Loucy (cell line): ENCODE measurements at regions not wholly inside any gene's neighbourhood (a gene's known extent, or its start where the extent isn't known, plus 50 kb on each side); places are given as distances from the start of the nearest gene placed in this dataset.

Experiments
- H2AFZ ChIP-seq: fragments of 200-600 bp; sonication (generic); 2 replicates; pipeline ENCODE4 v1.6.0; 2016; ENCODE audit warnings: antibody characterized with exemption, mild to moderate bottlenecking, low read length, moderate library complexity
- H3F3A ChIP-seq: fragments of 200-600 bp; 2 replicates; pipeline ENCODE4 v1.6.0; 2016; ENCODE audit warnings: antibody characterized with exemption, low read depth, mild to moderate bottlenecking
- H3K27me3 ChIP-seq: fragments of 200-600 bp; sonication (generic); 2 replicates; pipeline ENCODE4 v1.6.1; 2014; ENCODE audit warnings: low read length, mild to moderate bottlenecking; ENCODE audit not compliant: insufficient read depth, poor library complexity, severe bottlenecking
- H3K36me3 ChIP-seq: fragments of 200-600 bp; sonication (generic); 2 replicates; pipeline ENCODE4 v1.6.1; 2016; ENCODE audit warnings: low read length; ENCODE audit not compliant: insufficient read depth
- H3K4me1 ChIP-seq: fragments of 200-600 bp; sonication (generic); 2 replicates; pipeline ENCODE4 v1.5.1; 2014; ENCODE audit warnings: low read length, mild to moderate bottlenecking; ENCODE audit not compliant: insufficient read depth, poor library complexity, severe bottlenecking
- H3K4me2 ChIP-seq: fragments of 200-600 bp; sonication (generic); 2 replicates; pipeline ENCODE4 v1.6.0; 2014; ENCODE audit warnings: antibody characterized with exemption, low read length, low read depth, mild to moderate bottlenecking; ENCODE audit not compliant: poor library complexity, severe bottlenecking
- H3K4me3 ChIP-seq: fragments of 200-600 bp; sonication (generic); 2 replicates; pipeline ENCODE4 v1.5.1; 2014; ENCODE audit warnings: low read length, mild to moderate bottlenecking, mixed read lengths; ENCODE audit not compliant: poor library complexity, severe bottlenecking
- H3K79me2 ChIP-seq: fragments of 200-600 bp; sonication (generic); 2 replicates; pipeline ENCODE4 v1.6.1; 2014; ENCODE audit warnings: low read length; ENCODE audit not compliant: insufficient read depth
- H3K9ac ChIP-seq: fragments of 200-600 bp; sonication (generic); 2 replicates; pipeline ENCODE4 v1.6.0; 2014; ENCODE audit warnings: mild to moderate bottlenecking, low read depth, low read length, moderate library complexity; ENCODE audit not compliant: poor library complexity, severe bottlenecking
- H3K9me2 ChIP-seq: fragments of 200-600 bp; sonication (generic); replicated peaks from 2 replicates; pipeline ENCODE4 v1.6.1; 2016; ENCODE audit warnings: low read depth, low read length, mixed read lengths
- H3K9me3 ChIP-seq: fragments of 200-600 bp; sonication (generic); 2 replicates; pipeline ENCODE4 v1.6.1; 2014; ENCODE audit warnings: mild to moderate bottlenecking, antibody characterized with exemption, low read length, low read depth; ENCODE audit not compliant: insufficient read depth
- H4K20me1 ChIP-seq: fragments of 200-600 bp; sonication (generic); 2 replicates; pipeline ENCODE4 v1.6.0; 2014; ENCODE audit warnings: antibody characterized with exemption, low read length, mild to moderate bottlenecking; ENCODE audit not compliant: insufficient read depth, poor library complexity, severe bottlenecking
- CTCF ChIP-seq: fragments of 200-600 bp; sonication (generic); conservative IDR thresholded peaks from 2 replicates; pipeline ENCODE4 v1.5.1; 2014; ENCODE audit warnings: mild to moderate bottlenecking, antibody characterized with exemption, low read length
- EZH2phosphoT487 ChIP-seq: fragments of 200-600 bp; IDR thresholded peaks from 2 replicates; pipeline ENCODE4 v1.6.1; 2018; ENCODE audit warnings: antibody characterized with exemption, mild to moderate bottlenecking, moderate library complexity, borderline replicate concordance

GRCh38 chr4:55725057-55725456, 89.0 kb upstream of the NMU start:
- Histone ChIP-seq H3K36me3 (no peaks in the 10 kb centered on the region), H3K4me3 (no peak overlapping the region), H3K9ac (no peak overlapping the region), H3K4me2 (no peak overlapping the region), H3K9me2 (no peaks in the 10 kb centered on the region), H3K4me1 (no peaks in the 10 kb centered on the region), H3K27me3 (no peaks in the 10 kb centered on the region), H4K20me1 (no peaks in the 10 kb centered on the region), H2AFZ (no peak overlapping the region), H3K9me3 (no peaks in the 10 kb centered on the region), H3F3A (no peaks in the 10 kb centered on the region), H3K79me2 (no peaks in the 10 kb centered on the region)
- no peak for TF ChIP-seq EZH2phosphoT487
- TF ChIP-seq CTCF: no peak

- H3K9me2 ChIP-seq: no peaks in the 10 kb centered on the region
- H3K36me3 ChIP-seq: no peaks in the 10 kb centered on the region
- no peak overlapping the region for H3K4me2 ChIP-seq
- H3F3A ChIP-seq: no peaks in the 10 kb centered on the region
- H3K9me3 ChIP-seq: no peaks in the 10 kb centered on the region
- no peak overlapping the region for H3K9ac ChIP-seq
- TF ChIP-seq CTCF (no peak), EZH2phosphoT487 (no peak)
- H3K79me2 ChIP-seq: no peaks in the 10 kb centered on the region
- no peaks in the 10 kb centered on the region for H3K4me1 ChIP-seq
- no peak overlapping the region for H2AFZ ChIP-seq
- H3K4me3 ChIP-seq: no peak overlapping the region
- no peaks in the 10 kb centered on the region for H3K27me3 ChIP-seq
- no peaks in the 10 kb centered on the region for H4K20me1 ChIP-seq
These were observed 91.6 kb upstream of the NMU start for GRCh38 chr4:55727746-55728145.

- H3K9ac ChIP-seq: no peak overlapping the region
- no peaks in the 10 kb centered on the region for H3K36me3 ChIP-seq
- no peak overlapping the region for H3K4me2 ChIP-seq
- no peaks in the 10 kb centered on the region for H4K20me1 ChIP-seq
- TF ChIP-seq CTCF (no peak), EZH2phosphoT487 (no peak)
- no peaks in the 10 kb centered on the region for H3K27me3 ChIP-seq
- no peaks in the 10 kb centered on the region for H3K4me1 ChIP-seq
- no peaks in the 10 kb centered on the region for H3K9me2 ChIP-seq
- H3K9me3 ChIP-seq: no peaks in the 10 kb centered on the region
- H3K4me3 ChIP-seq: no peak overlapping the region
- no peaks in the 10 kb centered on the region for H3K79me2 ChIP-seq
- H3F3A ChIP-seq: no peaks in the 10 kb centered on the region
- no peak overlapping the region for H2AFZ ChIP-seq
These were observed 90.0 kb upstream of the EXOC1L start for GRCh38 chr4:55729351-55730279.
